NCI-H82 (cell line): ENCODE measurements at regions not wholly inside any gene's neighbourhood (a gene's known extent, or its start where the extent isn't known, plus 50 kb on each side); places are given as distances from the start of the nearest gene placed in this dataset.

Experiments
- DNase-seq: peaks from one replicate; lab custom pipeline; 2025; lab: John Stamatoyannopoulos, UW

GRCh38 chr1:42096554-42096953 is 56.7 kb upstream of the GUCA2B start:
- no peak for DNase-seq

DNA sequence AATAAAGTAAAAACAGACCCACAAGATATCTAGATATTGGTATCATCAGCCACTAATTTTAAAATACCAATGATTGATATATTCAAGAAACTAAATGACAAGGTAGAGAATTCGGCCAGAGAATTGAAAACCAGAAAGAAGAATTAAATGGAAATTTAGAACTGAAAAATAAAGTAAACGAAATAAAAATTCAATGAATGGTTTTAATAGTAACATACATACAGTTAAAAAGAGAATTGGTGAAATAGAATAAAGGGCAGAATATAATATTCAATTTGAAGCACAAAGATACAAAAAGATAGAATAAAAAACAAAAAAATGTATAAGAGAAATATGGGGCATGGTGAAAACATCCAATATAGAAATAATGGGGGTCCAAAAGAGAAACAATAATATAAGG is 64.0 kb upstream of the GUCA2B start:
- no peak for DNase-seq

GRCh38 chr1:42086146-42086545 is 67.1 kb upstream of the GUCA2B start:
- no peak for DNase-seq

DNA sequence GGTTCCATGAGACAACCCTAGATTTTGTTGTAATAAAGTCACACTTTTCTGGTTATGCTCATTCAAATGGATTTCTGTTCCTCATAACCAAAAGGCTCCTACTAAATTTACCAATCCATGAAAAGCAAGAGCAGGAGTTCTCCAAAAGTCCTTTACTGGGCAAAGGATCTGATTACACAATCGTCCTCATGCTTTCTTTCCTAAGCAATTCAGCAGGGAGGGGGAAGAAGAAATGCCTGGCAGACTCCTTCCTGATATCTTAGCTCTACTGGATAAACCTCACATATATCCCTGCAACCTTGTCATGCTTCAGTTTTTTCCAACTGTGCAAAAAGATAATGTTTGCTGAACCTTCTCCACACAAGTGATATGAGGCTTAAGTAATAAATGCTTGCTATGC is 67.6 kb upstream of the GUCA2B start:
- no peak for DNase-seq

GRCh38 chr1:42081475-42081874 is 71.7 kb upstream of the GUCA2B start:
- no peak for DNase-seq

GRCh38 chr1:42075179-42075578 is 78.0 kb upstream of the GUCA2B start:
- DNase-seq: no peak

DNA sequence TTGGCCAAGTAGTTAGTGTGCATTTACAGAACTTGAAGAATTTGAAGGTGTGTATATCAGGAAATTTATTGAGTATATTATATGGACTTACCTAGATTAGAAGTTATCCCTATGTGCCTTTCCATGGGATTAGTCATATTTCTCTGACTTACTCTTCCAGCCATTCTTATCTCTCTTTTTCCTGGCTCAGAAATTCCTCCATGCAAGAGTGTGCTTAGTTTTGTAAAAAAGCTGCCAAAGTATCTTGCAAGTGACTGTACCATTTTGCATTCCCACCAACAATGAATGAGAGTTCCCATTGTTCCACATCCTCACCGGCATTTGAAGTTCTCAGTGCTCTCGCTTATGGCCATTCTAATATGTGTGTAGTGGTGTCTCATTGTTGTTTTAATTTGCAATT is 82.2 kb upstream of the GUCA2B start:
- no peak for DNase-seq

GRCh38 chr1:42057800-42058199 is 95.4 kb upstream of the GUCA2B start:
- no peak for DNase-seq

DNA sequence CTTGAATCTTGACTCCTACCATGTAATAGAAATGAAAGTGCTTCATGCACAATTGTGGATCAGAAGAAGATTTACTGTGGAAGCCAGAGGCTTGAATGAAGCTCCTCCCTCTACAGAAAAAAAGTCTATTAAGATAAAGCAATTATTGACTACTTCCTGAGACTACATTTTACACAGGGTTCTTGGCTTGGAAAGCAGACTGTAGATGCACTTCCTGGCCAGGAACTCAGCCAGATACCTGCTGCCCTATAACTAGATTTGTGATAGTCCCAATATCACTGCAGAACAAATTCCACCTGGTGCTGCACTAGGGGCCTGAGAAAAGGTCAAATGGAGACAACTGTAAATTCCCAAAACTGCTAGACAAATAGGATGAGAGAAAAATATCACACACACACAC is 96.8 kb upstream of the GUCA2B start:
- no peak for DNase-seq

DNA sequence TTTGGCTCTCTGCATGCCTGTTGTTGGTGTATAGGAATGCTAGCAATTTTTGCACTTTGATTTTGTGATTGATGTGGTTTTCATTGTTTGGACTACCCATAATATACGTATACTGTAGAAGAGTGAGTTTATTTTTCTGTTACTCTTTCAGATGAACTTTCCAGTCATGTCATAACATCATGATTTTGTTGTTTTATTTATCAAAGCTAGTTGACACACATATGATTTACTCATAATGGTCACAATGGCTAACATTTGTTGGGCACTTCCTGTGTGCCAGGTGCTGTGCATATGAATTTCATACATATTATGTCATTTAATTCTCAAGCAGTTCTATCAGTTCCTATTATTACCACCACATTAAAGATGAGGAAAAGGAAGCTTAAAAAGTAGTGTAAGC is 98.1 kb upstream of the GUCA2B start:
- DNase-seq: no peak

GRCh38 chr1:42052072-42052699 is 101.0 kb upstream of the GUCA2B start:
- DNase-seq: no peak

GRCh38 chr1:42047508-42047880 is 105.7 kb upstream of the GUCA2B start:
- no peak for DNase-seq

- peak; percentile 44 for DNase-seq
These were observed 106.3 kb upstream of the GUCA2B start for GRCh38 chr1:42046761-42047507.

DNA sequence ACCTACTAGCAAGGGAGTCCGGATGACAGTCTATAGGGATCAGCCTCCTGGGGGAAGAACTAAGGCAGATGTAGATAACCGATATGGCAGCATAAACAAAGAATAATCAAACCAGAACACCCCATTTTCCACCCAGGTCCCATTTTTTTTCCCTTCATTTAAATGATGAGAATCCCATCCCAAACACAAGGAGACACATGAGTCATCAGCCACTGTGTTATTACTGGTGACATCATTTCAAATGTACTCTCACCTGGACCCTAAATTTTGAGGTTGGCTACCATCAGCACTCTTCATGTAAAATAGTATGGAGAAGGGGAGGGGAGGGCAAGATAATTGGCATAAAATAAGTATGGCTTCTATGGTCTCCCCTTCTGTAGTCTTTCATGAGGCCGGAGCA is 108.9 kb upstream of the GUCA2B start:
- no peak for DNase-seq

DNA sequence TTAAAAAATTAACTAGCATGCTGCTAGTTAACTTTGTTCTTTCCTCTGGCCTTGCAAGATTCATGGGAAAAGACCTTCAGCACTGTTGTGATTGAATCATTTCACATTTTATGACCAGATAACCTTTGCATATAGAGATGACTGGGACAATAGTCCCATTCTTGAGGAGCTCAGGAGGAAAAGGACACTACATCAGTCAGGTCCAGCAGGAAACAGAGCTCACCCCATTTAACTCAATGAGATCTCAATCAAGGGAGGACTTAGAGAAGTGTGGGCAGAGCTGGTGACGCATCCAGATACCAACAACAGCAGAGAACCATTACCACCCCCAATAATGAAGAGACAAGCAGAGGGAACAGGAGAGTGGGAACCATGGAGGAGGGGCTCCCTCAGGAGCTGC is 109.4 kb upstream of the GUCA2B start:
- DNase-seq: no peak

- no peak for DNase-seq
These were observed 110.0 kb upstream of the GUCA2B start for GRCh38 chr1:42043182-42043581.

GRCh38 chr1:42041031-42041430 is 112.2 kb upstream of the GUCA2B start:
- no peak for DNase-seq

- no peak for DNase-seq
These were observed 113.1 kb upstream of the GUCA2B start for GRCh38 chr1:42040159-42040558.

- no peak for DNase-seq
These were observed 114.9 kb upstream of the GUCA2B start for GRCh38 chr1:42038261-42038660.

- DNase-seq: no peak
These were observed 115.6 kb upstream of the GUCA2B start for GRCh38 chr1:42037586-42037985.

DNA sequence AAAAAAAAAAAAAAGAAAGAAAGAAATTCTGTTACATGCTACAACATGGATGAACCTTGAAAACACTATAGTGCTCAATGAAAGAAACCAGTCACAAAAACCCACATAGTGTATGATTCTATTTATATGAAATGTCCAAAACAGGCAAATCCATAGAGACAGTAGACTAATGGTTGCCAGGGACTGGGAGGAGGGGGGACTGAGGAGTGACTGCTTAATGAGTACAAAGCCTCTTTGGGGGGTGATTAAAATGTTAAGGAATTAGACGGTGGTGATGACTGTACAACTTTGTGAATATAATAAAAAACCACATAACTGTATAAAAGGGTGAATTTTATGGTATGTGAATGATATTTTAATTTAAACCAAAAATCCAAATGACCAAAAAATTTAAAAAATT is 116.0 kb upstream of the GUCA2B start:
- peak; percentile 24 for DNase-seq

DNA sequence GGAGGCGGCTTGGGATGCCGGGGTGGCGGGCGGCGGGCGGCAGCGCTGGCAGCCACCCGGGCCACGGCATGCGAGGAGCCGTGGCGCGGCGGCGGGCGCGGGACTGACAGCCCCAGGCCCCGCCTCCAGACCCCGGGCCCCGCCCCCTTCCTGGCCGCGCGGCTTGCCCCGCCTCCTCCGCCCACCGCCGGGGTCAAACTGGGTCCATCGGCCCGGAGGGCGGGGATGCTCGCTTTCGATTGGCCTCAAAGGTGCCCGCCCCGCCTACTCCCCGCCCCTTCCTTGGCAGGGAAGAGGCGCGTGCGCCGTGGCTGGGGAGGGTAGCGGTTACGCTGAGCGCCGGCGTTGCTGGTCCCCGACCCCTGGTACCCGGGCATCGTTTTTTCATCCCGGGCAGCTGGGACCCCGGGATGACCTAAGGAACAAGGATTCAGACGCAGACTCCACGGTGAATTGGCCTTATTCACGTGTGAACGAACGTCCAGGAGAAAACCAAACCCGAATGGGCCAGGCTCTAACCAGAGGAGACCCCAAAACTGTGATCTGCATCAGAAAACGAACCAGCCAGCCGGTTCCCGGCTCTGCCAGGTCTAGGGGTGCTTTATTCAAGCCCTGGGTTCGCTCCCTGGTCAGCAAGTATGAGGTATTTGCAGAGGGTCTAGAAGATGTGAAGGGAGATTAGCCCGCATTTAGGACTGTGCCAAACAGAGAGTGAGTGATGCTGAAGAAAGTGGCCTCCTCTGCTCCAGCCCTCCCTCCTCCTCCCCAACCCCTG is 117.2 kb upstream of the GUCA2B start:
- DNase-seq: peak; percentile 97

GRCh38 chr1:42035205-42035829 is 116.6 kb upstream of the HIVEP3 start:
- peak; percentile 88 for DNase-seq
